AG04449 (cell line): ENCODE measurements at regions not wholly inside any gene's neighbourhood (a gene's known extent, or its start where the extent isn't known, plus 50 kb on each side); places are given as distances from the start of the nearest gene placed in this dataset.

Experiments
- CTCF ChIA-PET: fragments of 350-600 bp; formaldehyde crosslinking; extraction: SDS; loops from one replicate; lab custom pipeline; 2021; ENCODE audit warnings: antibody characterized with exemption; lab: Yijun Ruan, JAX
- POLR2A ChIA-PET: fragments of 400-600, 350-600 bp; formaldehyde crosslinking; extraction: SDS; loops from one replicate; lab custom pipeline; 2020; ENCODE audit warnings: antibody characterized with exemption, inconsistent platforms; lab: Yijun Ruan, JAX
- DNase-seq: peaks from one replicate; pipeline ENCODE4 v3.0.0-alpha.2; 2010; ENCODE audit warnings: low read depth, low spot score
- H3K4me3 ChIP-seq: 2 replicates; pipeline ENCODE4 v1.5.1; 2011; ENCODE audit warnings: low read depth, mild to moderate bottlenecking, control low read depth, low read length
- CTCF ChIP-seq: IDR thresholded peaks from one replicate; pipeline ENCODE4 v1.5.1; 2011; ENCODE audit warnings: mild to moderate bottlenecking, moderate library complexity, low read length, control low read depth, inconsistent platforms; ENCODE audit not compliant: insufficient read depth; ENCODE audit errors: missing control alignments

GRCh38 chr7:84591897-84592296 lies 397.3 kb upstream of the SEMA3A start:
- TF ChIP-seq CTCF: no peak
- no peak overlapping the region for H3K4me3 ChIP-seq
- DNase-seq: no peak
- ChIA-PET POLR2A (no interaction called here), CTCF (no interaction called here)

GRCh38 chr7:84589012-84589411 lies 394.4 kb upstream of the SEMA3A start:
- no peak overlapping the region for H3K4me3 ChIP-seq
- POLR2A ChIA-PET: no interaction called here
- TF ChIP-seq CTCF: no peak
- no peak for DNase-seq
- CTCF ChIA-PET: no interaction called here

GRCh38 chr7:84583331-84583730 lies 388.7 kb upstream of the SEMA3A start:
- no peak for TF ChIP-seq CTCF
- no peak for DNase-seq
- ChIA-PET POLR2A (no interaction called here), CTCF (no interaction called here)
- H3K4me3 ChIP-seq: no peak overlapping the region

- ChIA-PET POLR2A (no interaction called here), CTCF (no interaction called here)
- no peak overlapping the region for H3K4me3 ChIP-seq
- TF ChIP-seq CTCF: no peak
- no peak for DNase-seq
Measured at GRCh38 chr7:84582747-84583146, 388.2 kb upstream of the SEMA3A start.

- no peak for TF ChIP-seq CTCF
- ChIA-PET POLR2A (no interaction called here), CTCF (no interaction called here)
- DNase-seq: no peak
- H3K4me3 ChIP-seq: no peak overlapping the region
Measured at GRCh38 chr7:84578825-84579224, 384.2 kb upstream of the SEMA3A start.

- DNase-seq: no peak
- ChIA-PET CTCF (no interaction called here), POLR2A (no interaction called here)
- no peak for TF ChIP-seq CTCF
- H3K4me3 ChIP-seq: no peak overlapping the region
Measured at GRCh38 chr7:84568781-84569180, 374.2 kb upstream of the SEMA3A start.
